ENCODE measurements at regions not wholly inside any gene's neighbourhood (a gene's known extent, or its start where the extent isn't known, plus 50 kb on each side); places are given as distances from the start of the nearest gene placed in this dataset.
"Not testable (repeated sequence)": the region's sequence is repeated elsewhere in the genome, so short reads cannot be mapped to it uniquely, and the experiment has no call there.

DNA sequence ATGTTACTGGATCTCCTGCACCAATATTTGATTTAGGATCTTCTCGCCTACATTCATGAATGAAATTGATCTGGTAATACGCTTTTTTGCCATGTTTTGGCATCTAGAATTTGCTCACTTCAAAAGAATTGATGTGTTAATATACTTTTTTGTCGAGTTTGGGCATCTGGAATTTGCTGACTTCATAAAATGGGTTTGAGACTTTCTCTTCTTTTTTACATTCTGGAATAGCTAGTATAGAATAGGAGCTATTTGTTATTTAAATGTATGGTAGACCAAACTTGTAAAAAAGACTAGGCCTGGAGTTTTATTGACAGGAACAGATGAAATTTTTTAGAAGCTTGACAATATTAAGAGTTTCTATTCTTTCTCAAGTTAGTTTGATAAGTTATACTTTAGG is 404.9 kb upstream of the TENM3 start:
- no peak overlapping the region for H3K4me3 ChIP-seq (replicated peaks in 1 of 2; ENCODE audit: low read depth in 1 of 2, low read length in 2 of 2)
- no peaks in the 10 kb centered on the region for H3K9me2 ChIP-seq (ENCODE audit: insufficient read depth)
- ChIA-PET CTCF (no interaction called here), RAD21 (ENCODE audit: low non-redundant PET in 1 of 2, low total read pairs in 2 of 2, uncharacterized antibody in 2 of 2, unreplicated experiment in 2 of 2) (no interaction called here), POLR2A (no interaction called here)
- H3K9me3 ChIP-seq (ENCODE audit: control insufficient read depth in 1 of 2, insufficient read depth in 1 of 2, low read depth in 1 of 2, low read length in 2 of 2), result no peaks in the 10 kb centered on the region
- no peaks in the 10 kb centered on the region for H3K36me3 ChIP-seq (ENCODE audit: control insufficient read depth in 1 of 2, insufficient read depth in 2 of 2, low read length in 2 of 2)
- H3K79me2 ChIP-seq (ENCODE audit: insufficient read depth, low read length), result no peaks in the 10 kb centered on the region
- H3K27ac ChIP-seq (ENCODE audit: low read depth, low read length), result no peak overlapping the region
- intact Hi-C loops (cut with micrococcal nuclease), result no loop called here
- H2AFZ ChIP-seq (ENCODE audit: low read depth, low read length, poor library complexity, severe bottlenecking), result no peak overlapping the region
- 0 out of 2 replicates have a peak, but pooled peaks cover 5% of the 10 kb centered on the region for H3K27me3 ChIP-seq (ENCODE audit: insufficient read depth, low read length)
- ATAC-seq (no peak), DNase-seq (ENCODE audit: low read depth, low spot score) (no peak)
- TF ChIP-seq EZH2 (IDR thresholded peaks at IDR 0.05) (no peak), POLR2A (IDR thresholded peaks at IDR 0.05; ENCODE audit: borderline replicate concordance, extremely low read depth, insufficient read depth, insufficient read length) (no peak), CEBPB (IDR thresholded peaks at IDR 0.05; ENCODE audit: low read depth) (no peak), EZH2phosphoT487 (IDR thresholded peaks at IDR 0.05; ENCODE audit: borderline replicate concordance) (no peak)
- TF ChIP-seq, protein P1, sequence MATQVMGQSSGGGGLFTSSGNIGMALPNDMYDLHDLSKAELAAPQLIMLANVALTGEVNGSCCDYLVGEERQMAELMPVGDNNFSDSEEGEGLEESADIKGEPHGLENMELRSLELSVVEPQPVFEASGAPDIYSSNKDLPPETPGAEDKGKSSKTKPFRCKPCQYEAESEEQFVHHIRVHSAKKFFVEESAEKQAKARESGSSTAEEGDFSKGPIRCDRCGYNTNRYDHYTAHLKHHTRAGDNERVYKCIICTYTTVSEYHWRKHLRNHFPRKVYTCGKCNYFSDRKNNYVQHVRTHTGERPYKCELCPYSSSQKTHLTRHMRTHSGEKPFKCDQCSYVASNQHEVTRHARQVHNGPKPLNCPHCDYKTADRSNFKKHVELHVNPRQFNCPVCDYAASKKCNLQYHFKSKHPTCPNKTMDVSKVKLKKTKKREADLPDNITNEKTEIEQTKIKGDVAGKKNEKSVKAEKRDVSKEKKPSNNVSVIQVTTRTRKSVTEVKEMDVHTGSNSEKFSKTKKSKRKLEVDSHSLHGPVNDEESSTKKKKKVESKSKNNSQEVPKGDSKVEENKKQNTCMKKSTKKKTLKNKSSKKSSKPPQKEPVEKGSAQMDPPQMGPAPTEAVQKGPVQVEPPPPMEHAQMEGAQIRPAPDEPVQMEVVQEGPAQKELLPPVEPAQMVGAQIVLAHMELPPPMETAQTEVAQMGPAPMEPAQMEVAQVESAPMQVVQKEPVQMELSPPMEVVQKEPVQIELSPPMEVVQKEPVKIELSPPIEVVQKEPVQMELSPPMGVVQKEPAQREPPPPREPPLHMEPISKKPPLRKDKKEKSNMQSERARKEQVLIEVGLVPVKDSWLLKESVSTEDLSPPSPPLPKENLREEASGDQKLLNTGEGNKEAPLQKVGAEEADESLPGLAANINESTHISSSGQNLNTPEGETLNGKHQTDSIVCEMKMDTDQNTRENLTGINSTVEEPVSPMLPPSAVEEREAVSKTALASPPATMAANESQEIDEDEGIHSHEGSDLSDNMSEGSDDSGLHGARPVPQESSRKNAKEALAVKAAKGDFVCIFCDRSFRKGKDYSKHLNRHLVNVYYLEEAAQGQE (IDR thresholded peaks at IDR 0.05; ENCODE audit: low read depth), result no peak
- no TSS peak for BruUV-seq (replicated peaks)
- H3K4me1 ChIP-seq (ENCODE audit: control insufficient read depth in 1 of 2, insufficient read depth in 2 of 2, low read length in 2 of 2), result no peaks in the 10 kb centered on the region
- H3K9ac ChIP-seq (ENCODE audit: low read length), result no peak overlapping the region
- no peaks in the 10 kb centered on the region; the same call in 1 of the 2 replicates for H4K20me1 ChIP-seq (ENCODE audit: insufficient read depth)
- no peak overlapping the region for H3K4me2 ChIP-seq (ENCODE audit: low read length)

DNA sequence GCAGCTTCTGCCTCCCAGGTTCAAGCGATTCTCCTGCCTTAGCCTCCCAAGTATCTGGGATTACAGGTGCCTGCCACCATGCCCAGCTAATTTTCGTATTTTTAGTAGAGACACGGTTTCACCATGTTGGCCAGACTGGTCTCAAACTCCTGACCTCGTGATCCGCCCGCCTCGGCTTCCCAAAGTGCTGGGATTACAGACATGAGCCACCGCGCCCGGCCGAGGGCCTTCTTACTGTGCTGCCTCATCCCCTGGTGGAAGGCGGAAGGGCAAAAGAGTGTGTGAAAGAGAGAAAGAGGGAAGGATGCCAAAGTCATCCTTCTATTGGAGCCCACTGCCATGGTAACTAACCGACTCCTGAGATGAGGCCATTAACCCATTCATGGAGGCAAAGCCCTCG is 399.4 kb upstream of the TENM3 start:
- H3K9me3 ChIP-seq (ENCODE audit: control insufficient read depth in 1 of 2, insufficient read depth in 1 of 2, low read depth in 1 of 2, low read length in 2 of 2); CTCF ChIA-PET; H2AFZ ChIP-seq (ENCODE audit: low read depth, low read length, poor library complexity, severe bottlenecking); H3K4me1 ChIP-seq (ENCODE audit: control insufficient read depth in 1 of 2, insufficient read depth in 2 of 2, low read length in 2 of 2); intact Hi-C loops (cut with micrococcal nuclease); BruUV-seq (replicated peaks); POLR2A ChIA-PET; H4K20me1 ChIP-seq (ENCODE audit: insufficient read depth); DNase-seq (ENCODE audit: low read depth, low spot score); H3K4me3 ChIP-seq (replicated peaks in 1 of 2; ENCODE audit: low read depth in 1 of 2, low read length in 2 of 2); H3K4me2 ChIP-seq (ENCODE audit: low read length); ATAC-seq; RAD21 ChIA-PET (ENCODE audit: low non-redundant PET in 1 of 2, low total read pairs in 2 of 2, uncharacterized antibody in 2 of 2, unreplicated experiment in 2 of 2); H3K9me2 ChIP-seq (ENCODE audit: insufficient read depth); H3K36me3 ChIP-seq (ENCODE audit: control insufficient read depth in 1 of 2, insufficient read depth in 2 of 2, low read length in 2 of 2); H3K79me2 ChIP-seq (ENCODE audit: insufficient read depth, low read length); H3K9ac ChIP-seq (ENCODE audit: low read length); H3K27me3 ChIP-seq (ENCODE audit: insufficient read depth, low read length); H3K27ac ChIP-seq (ENCODE audit: low read depth, low read length): not testable (repeated sequence)

Data from HCT116 (cell line).